Muscle layer of duodenum (tissue), 2 donors: ENCODE measurements at regions not wholly inside any gene's neighbourhood (a gene's known extent, or its start where the extent isn't known, plus 50 kb on each side); places are given as distances from the start of the nearest gene placed in this dataset.

Source experiments
- H3K27ac ChIP-seq: one replicate; pipeline ENCODE4 v1.7.0; 2013; ENCODE audit warnings: mild to moderate bottlenecking, low read length
- H3K27me3 ChIP-seq: one replicate; pipeline ENCODE4 v1.7.0; 2013; ENCODE audit warnings: low read depth, mild to moderate bottlenecking, control low read depth, low read length
- H3K36me3 ChIP-seq, 2 donors: one replicate each; pipeline ENCODE4 v1.7.0; 2013; ENCODE audit warnings: low read length in 2 of 2, control low read depth in 1 of 2, mild to moderate bottlenecking in 1 of 2; ENCODE audit not compliant: insufficient read depth in 2 of 2, control insufficient read depth in 1 of 2
- H3K4me1 ChIP-seq, 2 donors: one replicate each; pipeline ENCODE4 v1.7.0; 2013; ENCODE audit warnings: low read length in 2 of 2, mild to moderate bottlenecking in 2 of 2, control low read depth in 1 of 2, moderate library complexity in 1 of 2; ENCODE audit not compliant: insufficient read depth in 2 of 2, control insufficient read depth in 1 of 2
- H3K4me3 ChIP-seq, 2 donors: one replicate each; pipeline ENCODE4 v1.7.0; 2013; ENCODE audit warnings: low read length in 2 of 2, low read depth in 1 of 2, mild to moderate bottlenecking in 1 of 2
- H3K9me3 ChIP-seq, 2 donors: one replicate each; pipeline ENCODE4 v1.7.0; 2013; ENCODE audit warnings: low read length in 2 of 2, control low read depth in 1 of 2, mild to moderate bottlenecking in 1 of 2; ENCODE audit not compliant: control insufficient read depth in 1 of 2
- donor health status: healthy.

DNA sequence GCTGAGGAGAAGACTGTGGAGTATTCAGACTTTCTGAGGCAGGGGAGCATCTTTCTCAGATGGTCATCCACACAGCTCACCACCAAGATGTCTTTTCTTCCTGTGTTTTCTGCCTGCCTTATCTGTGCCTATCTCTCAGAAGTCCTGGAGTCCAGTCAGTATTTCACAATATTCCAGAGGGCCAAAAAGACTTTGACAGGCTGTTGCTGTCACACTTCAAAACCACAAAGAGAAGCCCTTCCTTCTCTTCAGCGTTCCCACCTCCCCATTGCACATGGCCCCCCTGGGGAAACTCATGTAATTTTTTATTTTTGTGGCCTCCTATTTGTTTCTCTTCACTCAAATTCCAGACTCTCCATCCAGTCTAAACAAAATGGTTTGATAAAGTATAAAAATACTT is 585.2 kb downstream of the EPHA3 start:
- H3K9me3 ChIP-seq = no peaks in the 10 kb centered on the region
- H3K27me3 ChIP-seq = no peaks in the 10 kb centered on the region
- no peaks in the 10 kb centered on the region for H3K36me3 ChIP-seq
- no peaks in the 10 kb centered on the region for H3K4me1 ChIP-seq
- H3K4me3 ChIP-seq = no peak overlapping the region
- H3K27ac ChIP-seq = no peak overlapping the region

DNA sequence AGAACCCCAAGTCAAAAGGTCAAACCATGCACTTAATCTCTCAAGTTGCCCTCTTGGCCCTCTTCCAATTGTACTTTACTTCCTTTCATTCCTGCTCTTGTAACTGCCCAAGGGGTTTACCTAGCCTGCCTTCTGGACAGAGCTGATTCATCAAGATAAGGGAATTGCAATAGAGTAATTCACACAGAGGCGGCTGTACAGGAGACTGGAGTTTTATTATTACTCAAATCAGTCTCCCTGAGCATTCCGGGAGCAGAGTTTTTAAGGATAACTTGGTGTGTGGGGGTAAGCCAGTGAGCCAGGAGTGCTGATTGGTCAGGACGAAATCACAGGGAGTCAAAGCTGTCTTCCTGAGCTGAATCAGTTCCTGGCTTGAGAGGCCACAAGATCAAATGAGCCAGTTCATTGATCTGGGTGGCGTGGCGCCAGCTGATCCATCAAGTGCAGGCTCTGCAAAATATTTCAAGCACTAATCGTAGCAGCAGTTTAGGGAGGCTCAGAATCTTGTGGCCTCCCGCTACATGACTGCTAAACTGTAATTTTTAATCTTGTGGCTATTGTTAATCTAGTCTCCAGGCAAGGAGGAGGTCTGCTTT is 590.0 kb downstream of the EPHA3 start:
- Histone ChIP-seq H3K9me3 (no peaks in the 10 kb centered on the region), H3K4me3 (no peak overlapping the region), H3K27me3 (no peaks in the 10 kb centered on the region), H3K36me3 (no peaks in the 10 kb centered on the region), H3K27ac (no peak overlapping the region), H3K4me1 (no peaks in the 10 kb centered on the region)

DNA sequence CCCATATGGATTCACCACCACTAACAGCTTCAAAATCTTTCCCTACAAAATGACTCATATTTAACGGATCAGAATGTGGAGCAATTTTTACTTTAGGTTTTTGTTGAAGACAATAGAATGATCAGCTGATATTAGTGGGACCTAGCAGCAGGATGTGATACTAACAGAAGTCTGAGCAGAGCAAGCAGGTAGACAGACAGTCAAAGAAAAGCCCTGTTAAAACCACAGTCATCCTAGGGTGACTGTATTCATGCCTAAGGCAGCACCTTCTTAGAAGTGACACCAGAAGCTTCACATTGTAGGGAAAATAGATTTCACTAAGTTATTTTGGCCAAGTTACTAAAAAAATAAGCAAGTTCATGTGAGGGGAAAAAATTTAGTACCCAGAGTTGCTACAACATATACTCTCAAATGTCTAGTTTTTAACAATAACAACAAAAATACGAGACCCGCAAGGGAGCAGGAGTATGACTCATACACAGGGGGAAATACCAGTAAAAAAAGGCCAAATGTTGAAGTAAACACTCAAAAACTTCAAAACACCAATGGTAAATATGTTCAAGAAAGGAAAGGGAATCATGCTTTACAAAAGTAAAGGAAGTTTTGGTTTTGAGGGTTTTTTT is 590.9 kb downstream of the EPHA3 start:
- Histone ChIP-seq H3K4me3 (no peak overlapping the region), H3K9me3 (no peaks in the 10 kb centered on the region), H3K4me1 (no peaks in the 10 kb centered on the region), H3K27ac (no peak overlapping the region), H3K36me3 (no peaks in the 10 kb centered on the region), H3K27me3 (no peaks in the 10 kb centered on the region)

DNA sequence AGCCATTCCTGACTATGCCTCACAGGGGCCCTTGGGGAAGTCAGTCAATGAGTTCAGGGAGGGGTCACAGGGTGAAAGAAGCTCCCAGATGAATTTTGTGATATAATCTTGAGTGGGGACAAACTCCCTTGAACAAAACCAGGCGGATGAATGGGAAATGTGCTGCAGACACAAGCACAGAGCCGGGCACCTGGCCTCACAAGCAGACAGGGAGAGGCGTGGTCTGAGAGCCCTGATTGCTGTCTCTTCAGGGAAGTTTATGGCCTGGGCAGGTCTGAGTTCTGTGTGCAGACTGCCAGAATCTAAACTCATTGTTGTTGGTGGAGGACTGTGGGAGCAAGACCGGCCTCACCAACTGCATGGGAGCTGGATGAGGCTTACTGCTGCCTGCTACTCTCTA is 591.8 kb downstream of the EPHA3 start:
- Histone ChIP-seq H3K4me1 (no peaks in the 10 kb centered on the region), H3K27ac (no peak overlapping the region), H3K4me3 (no peak overlapping the region), H3K27me3 (no peaks in the 10 kb centered on the region), H3K36me3 (no peaks in the 10 kb centered on the region), H3K9me3 (no peaks in the 10 kb centered on the region)

DNA sequence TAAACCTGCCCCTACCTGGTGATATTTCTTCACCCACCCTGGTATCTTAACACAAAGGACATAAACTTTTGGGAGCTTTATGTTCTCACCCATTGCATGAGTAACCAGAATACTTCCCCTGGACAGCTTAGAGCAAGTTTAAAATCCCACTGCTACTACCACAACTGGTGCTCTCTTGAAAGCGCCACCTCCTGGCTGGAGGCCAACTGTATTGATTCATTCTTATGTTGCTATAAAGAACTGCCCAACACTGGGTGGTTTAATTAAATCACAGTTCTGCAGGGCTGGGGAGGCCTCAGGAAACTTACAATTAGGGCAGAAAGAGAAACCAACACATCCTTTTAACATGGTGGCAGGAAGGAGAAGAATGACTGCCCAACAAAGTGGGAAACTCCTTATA is 592.4 kb downstream of the EPHA3 start:
- no peak overlapping the region for H3K4me3 ChIP-seq
- no peak overlapping the region for H3K27ac ChIP-seq
- no peaks in the 10 kb centered on the region for H3K4me1 ChIP-seq
- no peaks in the 10 kb centered on the region for H3K9me3 ChIP-seq
- no peaks in the 10 kb centered on the region for H3K27me3 ChIP-seq
- H3K36me3 ChIP-seq = no peaks in the 10 kb centered on the region

DNA sequence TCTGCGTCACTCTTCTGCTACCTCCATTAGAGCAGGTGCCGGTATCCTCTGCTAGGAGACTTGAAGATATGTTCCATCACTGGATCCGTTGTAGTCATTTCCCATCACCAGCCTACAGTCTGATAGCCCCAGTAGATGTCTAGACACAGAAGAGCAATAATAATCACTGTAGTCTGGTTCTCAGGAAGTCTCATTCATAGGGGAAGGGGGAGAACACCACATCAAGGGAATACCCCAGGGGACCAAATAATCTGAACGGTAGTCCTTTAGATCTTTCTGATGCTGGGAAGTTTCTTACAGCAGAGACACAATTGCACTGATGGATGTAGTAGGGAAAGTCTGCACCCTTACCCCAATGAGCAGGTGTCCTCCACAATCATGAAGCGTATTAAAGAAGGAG is 595.0 kb downstream of the EPHA3 start:
- Histone ChIP-seq H3K4me1 (no peaks in the 10 kb centered on the region), H3K27me3 (no peaks in the 10 kb centered on the region), H3K9me3 (no peaks in the 10 kb centered on the region), H3K36me3 (no peaks in the 10 kb centered on the region), H3K27ac (no peak overlapping the region), H3K4me3 (no peak overlapping the region)

DNA sequence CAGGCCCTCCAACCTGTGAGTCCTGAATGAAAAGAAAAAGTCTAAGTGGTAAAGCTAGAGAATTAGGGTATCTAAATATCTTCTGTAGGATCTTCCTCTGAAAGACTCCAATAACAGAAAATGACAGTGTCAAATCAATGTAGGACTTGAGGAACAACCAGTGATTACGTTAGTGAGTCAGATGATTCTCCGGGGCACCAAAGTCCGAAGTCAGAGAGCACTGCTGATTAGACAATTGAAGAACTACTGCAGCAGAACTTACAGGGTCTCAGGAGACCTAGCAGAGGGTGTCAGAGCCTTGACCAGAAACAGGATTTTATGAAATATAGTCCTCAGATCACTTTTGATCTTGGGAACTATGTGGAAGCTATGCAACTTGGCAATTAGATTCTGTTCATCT is 605.8 kb downstream of the EPHA3 start:
- H3K27me3 ChIP-seq = no peaks in the 10 kb centered on the region
- no peaks in the 10 kb centered on the region for H3K4me1 ChIP-seq
- H3K27ac ChIP-seq = no peak overlapping the region
- no peaks in the 10 kb centered on the region for H3K36me3 ChIP-seq
- H3K4me3 ChIP-seq = no peak overlapping the region
- H3K9me3 ChIP-seq = peaks cover 0 to 2% of the 10 kb centered on the region in 2 donors

DNA sequence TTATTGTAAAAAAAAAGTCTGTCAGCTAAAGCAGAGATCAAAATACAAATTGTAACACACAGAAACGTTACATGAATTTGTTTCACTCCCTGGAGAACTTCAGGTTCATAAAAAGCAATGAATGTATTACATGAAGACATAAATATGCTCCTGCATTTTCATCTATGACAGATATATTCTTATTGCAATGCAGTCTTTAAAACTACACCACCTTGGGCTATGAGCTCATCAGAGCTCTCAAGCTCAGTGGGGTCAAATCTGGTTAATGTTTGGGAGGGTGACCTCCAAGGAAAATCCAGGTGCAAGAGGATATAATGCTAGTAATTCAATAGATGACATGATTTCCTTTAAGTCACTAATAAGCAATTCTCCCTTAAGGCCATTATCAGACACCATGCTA is 606.8 kb downstream of the EPHA3 start:
- Histone ChIP-seq H3K4me1 (no peaks in the 10 kb centered on the region), H3K27ac (no peak overlapping the region), H3K4me3 (no peak overlapping the region), H3K9me3 (peaks cover 0 to 2% of the 10 kb centered on the region in 2 donors), H3K27me3 (no peaks in the 10 kb centered on the region), H3K36me3 (no peaks in the 10 kb centered on the region)

DNA sequence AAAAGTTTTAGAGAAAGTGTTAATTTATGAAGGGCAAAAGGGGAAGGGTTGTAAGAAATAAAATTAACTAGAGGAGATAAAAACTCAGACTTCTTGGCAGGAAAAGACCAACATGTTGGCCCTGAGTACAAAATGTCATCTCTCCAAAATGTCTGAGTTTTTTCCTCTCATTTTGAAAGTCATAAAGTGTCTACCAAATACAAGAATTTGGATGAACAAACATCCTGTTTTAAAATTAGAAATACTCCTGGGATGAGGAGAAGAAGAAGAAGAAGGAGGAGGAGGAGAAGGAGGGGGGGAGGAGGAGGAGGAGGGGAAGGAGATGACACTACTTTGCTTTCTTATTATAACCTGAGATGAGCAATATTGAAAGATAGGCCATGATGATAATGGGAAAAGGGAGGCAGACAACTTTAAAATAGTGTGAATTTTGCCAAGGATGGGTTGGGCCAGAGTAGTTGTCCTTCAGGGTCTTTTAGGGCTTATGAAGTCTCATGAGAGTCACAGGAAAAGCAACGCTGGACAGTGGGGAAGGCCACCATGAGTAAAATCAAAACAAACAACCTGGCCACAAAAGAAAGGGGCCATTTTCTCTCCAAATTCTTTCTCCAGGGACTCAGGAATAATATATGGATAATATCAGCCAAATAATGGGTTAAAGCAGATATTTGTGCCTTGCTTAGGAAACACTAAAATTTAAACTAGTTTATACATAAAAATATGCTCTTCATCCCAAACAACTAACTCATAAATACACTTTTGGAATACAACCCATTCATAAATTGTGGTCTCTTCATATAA is 632.9 kb downstream of the EPHA3 start:
- no peaks in the 10 kb centered on the region for H3K36me3 ChIP-seq
- no peak overlapping the region for H3K4me3 ChIP-seq
- H3K9me3 ChIP-seq = no peaks in the 10 kb centered on the region
- H3K27ac ChIP-seq = no peak overlapping the region
- no peaks in the 10 kb centered on the region for H3K27me3 ChIP-seq
- no peaks in the 10 kb centered on the region for H3K4me1 ChIP-seq

DNA sequence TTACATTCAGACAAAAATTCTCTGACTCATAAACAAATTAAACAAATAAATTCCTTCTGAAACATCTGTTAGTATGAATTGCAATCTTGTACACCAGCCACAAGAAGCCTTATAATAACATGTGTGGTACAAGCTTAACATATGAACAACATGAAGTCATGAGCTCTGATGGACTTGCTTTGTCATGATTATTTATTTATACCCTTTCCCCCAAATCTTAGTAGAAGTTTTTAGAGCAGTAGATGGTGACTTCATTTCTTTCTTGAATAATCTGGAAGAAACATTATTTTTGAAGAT is 633.4 kb downstream of the EPHA3 start:
- Histone ChIP-seq H3K27ac (no peak overlapping the region), H3K4me1 (no peaks in the 10 kb centered on the region), H3K4me3 (no peak overlapping the region), H3K27me3 (no peaks in the 10 kb centered on the region), H3K9me3 (no peaks in the 10 kb centered on the region), H3K36me3 (no peaks in the 10 kb centered on the region)

DNA sequence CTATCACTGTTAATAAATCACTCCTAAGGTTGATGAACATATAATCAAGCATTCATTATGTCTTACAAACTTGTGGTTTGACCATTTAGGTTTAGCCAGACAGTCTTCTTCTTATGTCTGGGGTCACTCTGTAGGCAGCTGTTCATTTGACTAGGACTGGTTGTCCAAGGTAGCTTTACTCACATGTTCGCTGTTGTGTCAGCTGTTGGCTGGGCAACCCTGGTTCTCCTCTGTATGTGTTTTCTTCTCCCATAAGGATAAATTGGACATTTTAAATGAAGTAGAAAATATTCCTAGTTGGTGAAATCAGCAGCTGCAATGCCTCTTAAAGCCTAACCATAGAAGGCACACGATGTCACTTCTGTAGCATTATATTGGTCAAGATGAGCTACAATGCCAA is 635.1 kb downstream of the EPHA3 start:
- H3K9me3 ChIP-seq = no peaks in the 10 kb centered on the region

More for the DNA sequence above, 635.1 kb downstream of the EPHA3 start:
- no peaks in the 10 kb centered on the region for H3K27me3 ChIP-seq
- no peak overlapping the region for H3K27ac ChIP-seq
- H3K4me1 ChIP-seq = no peaks in the 10 kb centered on the region
- no peak overlapping the region for H3K4me3 ChIP-seq
- H3K36me3 ChIP-seq = no peaks in the 10 kb centered on the region
